ENCODE measurements at regions not wholly inside any gene's neighbourhood (a gene's known extent, or its start where the extent isn't known, plus 50 kb on each side); places are given as distances from the start of the nearest gene placed in this dataset.

GRCh38 chr6:128763599-128764300 lies 119.2 kb upstream of the LAMA2 start:
- no peak for TF ChIP-seq CTCF (IDR thresholded peaks at IDR 0.05; ENCODE audit: borderline replicate concordance, control extremely low read depth, extremely low read depth, insufficient read depth, missing control alignments)
- DNase-seq (ENCODE audit: low spot score), result no peak
- in situ Hi-C loops (cut with MboI; ENCODE audit: low sequenced_read_pairs, unreplicated experiment), result no loop called here

DNA sequence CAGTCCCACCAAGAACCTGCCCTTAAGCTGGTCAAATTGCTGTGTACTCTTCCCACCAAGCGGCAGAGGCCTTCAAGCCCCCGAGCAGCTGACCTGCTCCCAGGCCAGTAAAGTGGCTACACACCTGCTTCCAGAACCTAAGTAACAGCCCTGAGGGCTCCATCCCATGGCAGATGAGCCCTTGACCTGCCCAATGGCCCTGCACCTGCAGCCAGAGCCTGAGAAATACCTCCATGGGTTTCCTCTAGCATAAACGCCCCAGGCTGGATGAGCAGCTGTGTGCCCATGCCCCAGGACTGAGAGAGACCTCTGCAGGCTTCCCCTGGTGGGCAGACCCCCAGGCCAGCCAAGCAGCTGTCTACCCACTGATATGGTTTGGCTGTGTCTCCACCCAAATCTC lies 123.0 kb upstream of the LAMA2 start:
- no peak for DNase-seq (ENCODE audit: low spot score)
- in situ Hi-C loops (cut with MboI; ENCODE audit: low sequenced_read_pairs, unreplicated experiment), result no loop called here
- no peak for TF ChIP-seq CTCF (IDR thresholded peaks at IDR 0.05; ENCODE audit: borderline replicate concordance, control extremely low read depth, extremely low read depth, insufficient read depth, missing control alignments)

DNA sequence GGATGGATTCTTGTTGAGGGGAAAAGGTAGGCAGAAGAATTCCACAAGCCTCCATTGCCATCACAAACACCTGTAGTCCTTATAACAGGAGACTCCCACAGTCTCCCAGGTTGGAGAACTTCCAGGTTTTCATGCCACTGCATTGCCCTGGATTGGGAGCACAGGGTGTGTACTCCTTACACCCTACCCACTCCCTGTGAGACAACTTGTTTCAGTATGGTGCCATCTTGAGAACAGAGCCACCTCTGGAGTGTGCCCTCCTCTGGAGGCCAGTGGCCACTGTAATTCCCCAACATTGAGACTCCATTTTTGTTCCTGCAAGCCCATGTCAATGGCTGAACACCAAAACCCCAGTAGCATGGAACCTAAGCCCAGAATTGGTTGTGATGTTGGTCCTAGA lies 123.5 kb upstream of the LAMA2 start:
- in situ Hi-C loops (cut with MboI; ENCODE audit: low sequenced_read_pairs, unreplicated experiment), result no loop called here
- no peak for TF ChIP-seq CTCF (IDR thresholded peaks at IDR 0.05; ENCODE audit: borderline replicate concordance, control extremely low read depth, extremely low read depth, insufficient read depth, missing control alignments)
- no peak for DNase-seq (ENCODE audit: low spot score)

- no peak for DNase-seq (ENCODE audit: low spot score)
- TF ChIP-seq CTCF (IDR thresholded peaks at IDR 0.05; ENCODE audit: borderline replicate concordance, control extremely low read depth, extremely low read depth, insufficient read depth, missing control alignments), result no peak
- in situ Hi-C loops (cut with MboI; ENCODE audit: low sequenced_read_pairs, unreplicated experiment), result no loop called here
These were observed 125.0 kb upstream of the LAMA2 start for GRCh38 chr6:128757961-128758360.

GRCh38 chr6:128754658-128755256 lies 128.2 kb upstream of the LAMA2 start:
- no peak for TF ChIP-seq CTCF (IDR thresholded peaks at IDR 0.05; ENCODE audit: borderline replicate concordance, control extremely low read depth, extremely low read depth, insufficient read depth, missing control alignments)
- in situ Hi-C loops (cut with MboI; ENCODE audit: low sequenced_read_pairs, unreplicated experiment), result no loop called here

GRCh38 chr6:128743974-128744765 lies 138.8 kb upstream of the LAMA2 start:
- no peak for TF ChIP-seq CTCF (IDR thresholded peaks at IDR 0.05; ENCODE audit: borderline replicate concordance, control extremely low read depth, extremely low read depth, insufficient read depth, missing control alignments)
- no peak for DNase-seq (ENCODE audit: low spot score)
- in situ Hi-C loops (cut with MboI; ENCODE audit: low sequenced_read_pairs, unreplicated experiment), result loop anchor here (25.0 kb wide), 1 partner anchor 1007 kb away; no protein-coding TSS in a partner anchor

More at GRCh38 chr6:128754658-128755256, 128.2 kb upstream of the LAMA2 start:
- peak; percentile 49 for DNase-seq (ENCODE audit: low spot score)

Data from GM13976 (cell line).